Progenitor cell of endocrine pancreas (in vitro differentiated cells): ENCODE measurements at regions not wholly inside any gene's neighbourhood (a gene's known extent, or its start where the extent isn't known, plus 50 kb on each side); places are given as distances from the start of the nearest gene placed in this dataset.

Experiments used
- DNase-seq: peaks from one replicate; pipeline ENCODE4 v3.0.0; 2021; ENCODE audit warnings: low spot score; ENCODE audit not compliant: unreplicated experiment
- H3K27ac Mint-ChIP-seq: 2 replicates; pipeline ENCODE4 v1.8.0; 2021; ENCODE audit warnings: mild to moderate bottlenecking, moderate library complexity, mixed read lengths
- H3K27me3 Mint-ChIP-seq: 2 replicates; pipeline ENCODE4 v1.8.0; 2021; ENCODE audit warnings: mixed read lengths
- H3K36me3 Mint-ChIP-seq: 2 replicates; pipeline ENCODE4 v1.8.0; 2022; ENCODE audit warnings: mixed read lengths; ENCODE audit not compliant: insufficient read depth
- H3K4me1 Mint-ChIP-seq: 2 replicates; pipeline ENCODE4 v1.8.0; 2021; ENCODE audit warnings: low read depth, mixed read lengths
- H3K4me3 Mint-ChIP-seq: 2 replicates; pipeline ENCODE4 v1.8.0; 2021; ENCODE audit warnings: low read depth, mild to moderate bottlenecking, moderate library complexity, mixed read lengths
- H3K9me3 Mint-ChIP-seq: 2 replicates; pipeline ENCODE4 v1.8.0; 2021; ENCODE audit warnings: low read depth, mixed read lengths
- TF ChIP-seq, protein P1 (sequence below): fragments of 200-600 bp; sonication (generic); IDR thresholded peaks from one replicate; pipeline ENCODE4 v1.5.0; 2021; ENCODE audit warnings: antibody characterized with exemption, mild to moderate bottlenecking; ENCODE audit not compliant: unreplicated experiment

DNA sequence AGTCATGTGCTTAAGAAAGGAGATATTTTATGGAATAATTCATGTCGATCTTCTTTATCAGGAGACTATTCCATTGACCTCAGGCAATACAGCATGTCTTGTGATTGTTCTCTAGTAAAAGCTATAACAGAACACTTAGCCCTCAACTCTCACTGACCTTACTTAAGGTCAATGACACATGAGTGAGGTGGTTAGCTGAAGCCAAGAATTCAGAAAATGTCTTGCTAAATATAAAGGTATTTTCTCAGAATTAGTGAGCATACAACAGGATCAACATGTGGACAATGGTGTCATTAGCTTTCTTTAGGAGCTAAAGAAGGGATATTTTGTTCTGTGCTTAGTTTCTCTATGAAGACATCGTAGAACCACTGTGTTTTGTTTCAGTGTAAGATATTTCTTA is 1730.4 kb upstream of the SLC10A2 start:
- no peak overlapping the region for H3K27ac Mint-ChIP-seq
- no peak for DNase-seq
- no peaks in the 10 kb centered on the region for H3K36me3 Mint-ChIP-seq
- no peaks in the 10 kb centered on the region for H3K4me1 Mint-ChIP-seq
- no peaks in the 10 kb centered on the region for H3K9me3 Mint-ChIP-seq
- TF ChIP-seq, protein P1, sequence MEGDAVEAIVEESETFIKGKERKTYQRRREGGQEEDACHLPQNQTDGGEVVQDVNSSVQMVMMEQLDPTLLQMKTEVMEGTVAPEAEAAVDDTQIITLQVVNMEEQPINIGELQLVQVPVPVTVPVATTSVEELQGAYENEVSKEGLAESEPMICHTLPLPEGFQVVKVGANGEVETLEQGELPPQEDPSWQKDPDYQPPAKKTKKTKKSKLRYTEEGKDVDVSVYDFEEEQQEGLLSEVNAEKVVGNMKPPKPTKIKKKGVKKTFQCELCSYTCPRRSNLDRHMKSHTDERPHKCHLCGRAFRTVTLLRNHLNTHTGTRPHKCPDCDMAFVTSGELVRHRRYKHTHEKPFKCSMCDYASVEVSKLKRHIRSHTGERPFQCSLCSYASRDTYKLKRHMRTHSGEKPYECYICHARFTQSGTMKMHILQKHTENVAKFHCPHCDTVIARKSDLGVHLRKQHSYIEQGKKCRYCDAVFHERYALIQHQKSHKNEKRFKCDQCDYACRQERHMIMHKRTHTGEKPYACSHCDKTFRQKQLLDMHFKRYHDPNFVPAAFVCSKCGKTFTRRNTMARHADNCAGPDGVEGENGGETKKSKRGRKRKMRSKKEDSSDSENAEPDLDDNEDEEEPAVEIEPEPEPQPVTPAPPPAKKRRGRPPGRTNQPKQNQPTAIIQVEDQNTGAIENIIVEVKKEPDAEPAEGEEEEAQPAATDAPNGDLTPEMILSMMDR: no peak
- no peak overlapping the region for H3K4me3 Mint-ChIP-seq
- H3K27me3 Mint-ChIP-seq: no peaks in the 10 kb centered on the region

DNA sequence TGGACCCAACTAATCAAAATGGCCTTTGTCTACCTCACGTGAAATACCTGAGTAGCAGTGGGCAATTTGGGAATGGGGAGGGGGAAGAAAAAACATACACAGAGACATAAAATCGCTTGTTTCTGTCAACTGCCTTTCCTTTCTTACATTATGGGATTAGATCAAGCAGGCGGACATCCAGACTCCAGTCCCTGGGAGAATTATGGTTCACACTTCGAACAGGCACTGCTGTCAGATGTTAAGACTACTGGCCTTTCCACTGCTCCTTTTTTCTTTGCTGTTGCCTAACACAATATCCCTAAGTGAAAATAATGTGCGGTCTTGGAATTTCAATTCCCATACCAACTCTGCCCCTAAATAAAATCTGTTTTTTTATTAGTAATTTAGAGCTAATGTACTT is 1719.7 kb upstream of the SLC10A2 start:
- H3K4me3 Mint-ChIP-seq: no peak overlapping the region
- no peaks in the 10 kb centered on the region for H3K9me3 Mint-ChIP-seq
- peaks cover 2% of the 10 kb centered on the region for H3K4me1 Mint-ChIP-seq
- TF ChIP-seq, protein P1: no peak
- no peak overlapping the region for H3K27ac Mint-ChIP-seq
- DNase-seq: no peak
- H3K27me3 Mint-ChIP-seq: no peaks in the 10 kb centered on the region
- no peaks in the 10 kb centered on the region for H3K36me3 Mint-ChIP-seq

DNA sequence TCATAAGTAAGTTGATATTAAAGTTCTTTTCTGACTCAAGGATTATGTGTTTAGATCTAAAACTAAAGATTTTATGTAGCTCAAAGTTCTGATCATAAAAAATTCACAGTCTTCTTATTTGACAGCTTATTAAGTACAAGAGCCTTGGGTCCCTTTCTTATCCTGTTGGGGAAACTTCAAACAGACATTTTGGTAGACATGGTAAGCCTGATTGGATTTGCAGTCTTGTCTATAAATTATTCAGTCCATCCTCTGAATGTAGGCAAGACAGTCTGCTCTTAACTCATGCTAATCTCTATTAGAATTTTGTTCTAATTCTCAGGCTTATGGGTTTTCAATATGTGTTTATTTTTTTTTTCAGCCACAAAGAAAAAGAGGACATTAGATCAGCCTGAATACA is 1718.7 kb upstream of the SLC10A2 start:
- H3K36me3 Mint-ChIP-seq: no peaks in the 10 kb centered on the region
- no peak overlapping the region for H3K4me3 Mint-ChIP-seq
- DNase-seq: no peak
- no peaks in the 10 kb centered on the region for H3K9me3 Mint-ChIP-seq
- peaks cover 2% of the 10 kb centered on the region for H3K4me1 Mint-ChIP-seq
- no peak overlapping the region for H3K27ac Mint-ChIP-seq
- TF ChIP-seq, protein P1: no peak
- no peaks in the 10 kb centered on the region for H3K27me3 Mint-ChIP-seq

DNA sequence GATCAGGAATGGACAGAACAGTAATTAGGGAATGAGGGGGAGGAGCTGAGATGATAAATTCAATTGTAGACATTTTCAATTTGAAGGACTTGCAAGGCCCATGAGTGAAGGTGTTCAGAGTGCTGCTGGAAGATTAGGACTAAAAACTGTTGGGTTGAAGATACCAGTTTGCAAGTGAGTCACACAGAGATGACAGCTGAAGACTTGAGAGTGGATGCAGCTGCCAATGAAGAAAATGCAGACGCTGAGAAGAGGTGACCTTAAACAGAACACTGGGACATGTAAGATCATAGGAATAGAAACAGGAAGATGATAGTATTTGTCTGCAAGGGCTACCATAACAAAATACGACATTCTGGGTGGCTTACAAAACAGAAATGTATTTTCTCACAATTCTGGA is 1716.5 kb upstream of the SLC10A2 start:
- Mint-ChIP-seq H3K36me3 (no peaks in the 10 kb centered on the region), H3K9me3 (no peaks in the 10 kb centered on the region), H3K27ac (no peak overlapping the region), H3K27me3 (no peaks in the 10 kb centered on the region), H3K4me3 (no peak overlapping the region), H3K4me1 (peaks cover 2% of the 10 kb centered on the region)
- TF ChIP-seq, protein P1: no peak
- DNase-seq: no peak

DNA sequence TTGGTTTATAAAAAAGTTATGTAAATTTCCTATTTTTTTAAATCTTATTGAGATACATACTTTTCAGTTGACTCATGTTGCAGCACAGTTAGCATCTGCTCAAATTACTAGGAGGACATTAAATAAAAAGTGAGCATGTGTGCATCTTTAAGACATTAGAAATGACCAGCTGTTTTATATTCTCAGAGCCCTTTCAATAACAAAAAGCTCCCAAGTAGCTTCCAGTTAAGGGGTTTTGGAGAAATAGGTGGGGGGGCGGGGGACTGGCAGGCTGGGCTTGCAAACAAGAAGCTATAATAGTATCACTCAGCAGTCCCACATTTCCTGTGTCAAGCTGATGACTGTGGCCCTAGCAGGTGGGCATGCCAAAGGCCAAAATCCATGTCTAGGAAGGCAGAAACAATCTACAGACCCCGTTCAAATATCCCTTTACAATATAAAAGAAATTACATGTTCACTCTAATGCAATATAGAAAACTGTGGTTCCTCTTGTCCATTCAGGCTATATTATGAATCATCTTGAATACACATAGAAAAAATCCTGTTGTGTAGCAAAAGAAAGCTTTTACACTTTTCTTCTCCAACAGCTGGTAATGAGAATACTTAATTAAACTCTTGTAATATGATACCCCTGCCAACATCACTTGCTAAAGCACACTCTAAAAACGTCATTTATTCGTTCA is 1713.2 kb upstream of the SLC10A2 start:
- no peaks in the 10 kb centered on the region for H3K9me3 Mint-ChIP-seq
- no peak for DNase-seq
- H3K27ac Mint-ChIP-seq: no peak overlapping the region
- H3K4me3 Mint-ChIP-seq: no peak overlapping the region
- no peaks in the 10 kb centered on the region for H3K4me1 Mint-ChIP-seq
- TF ChIP-seq, protein P1: no peak
- no peaks in the 10 kb centered on the region for H3K36me3 Mint-ChIP-seq
- H3K27me3 Mint-ChIP-seq: no peaks in the 10 kb centered on the region
